ENCODE measurements at regions not wholly inside any gene's neighbourhood (a gene's known extent, or its start where the extent isn't known, plus 50 kb on each side); places are given as distances from the start of the nearest gene placed in this dataset.
A peak's percentile ranks its signal among the peaks of the same experiment; 100 is the strongest.

GRCh38 chr11:24043842-24044241 is 453.0 kb upstream of the LUZP2 start:
- Histone ChIP-seq H3K79me2 (ENCODE audit: low read length) (no peaks in the 10 kb centered on the region), H3K4me3 (ENCODE audit: low read length) (no peak overlapping the region), H3K27me3 (ENCODE audit: low read depth, low read length) (no peaks in the 10 kb centered on the region), H3K4me1 (ENCODE audit: low read length) (peaks cover 8% of the 10 kb centered on the region; the same call in 1 of the 2 replicates), H3K9ac (ENCODE audit: low read length) (no peak overlapping the region), H3K4me2 (ENCODE audit: low read length) (no peak overlapping the region), H2AFZ (ENCODE audit: low read depth, low read length) (0 out of 2 replicates have a peak overlapping the region, but pooled peaks have one; percentile 15), H3K27ac (ENCODE audit: low read length) (no peak overlapping the region), H3K9me3 (ENCODE audit: insufficient read depth, low read length) (peaks cover 3% of the 10 kb centered on the region; the same call in 1 of the 2 replicates), H4K20me1 (ENCODE audit: insufficient read depth, low read length) (no peaks in the 10 kb centered on the region), H3K36me3 (replicated peaks; ENCODE audit: low read depth, low read length) (no peaks in the 10 kb centered on the region)
- no peak for TF ChIP-seq EZH2phosphoT487 (IDR thresholded peaks at IDR 0.05; ENCODE audit: low read depth)
- no peak for TF ChIP-seq CTCF (IDR thresholded peaks at IDR 0.05; ENCODE audit: low read depth, low read length)

GRCh38 chr11:24046731-24047130 is 450.1 kb upstream of the LUZP2 start:
- no peaks in the 10 kb centered on the region for H4K20me1 ChIP-seq (ENCODE audit: insufficient read depth, low read length)
- no peak overlapping the region for H3K27ac ChIP-seq (ENCODE audit: low read length)
- no peaks in the 10 kb centered on the region for H3K4me1 ChIP-seq (ENCODE audit: low read length)
- no peak overlapping the region for H2AFZ ChIP-seq (ENCODE audit: low read depth, low read length)
- H3K9me3 ChIP-seq (ENCODE audit: insufficient read depth, low read length), result peaks cover 3% of the 10 kb centered on the region; the same call in 1 of the 2 replicates
- H3K4me3 ChIP-seq (ENCODE audit: low read length), result no peak overlapping the region
- H3K4me2 ChIP-seq (ENCODE audit: low read length), result no peak overlapping the region
- no peaks in the 10 kb centered on the region for H3K79me2 ChIP-seq (ENCODE audit: low read length)
- TF ChIP-seq EZH2phosphoT487 (IDR thresholded peaks at IDR 0.05; ENCODE audit: low read depth), result no peak
- H3K27me3 ChIP-seq (ENCODE audit: low read depth, low read length), result no peaks in the 10 kb centered on the region
- no peaks in the 10 kb centered on the region for H3K36me3 ChIP-seq (replicated peaks; ENCODE audit: low read depth, low read length)
- H3K9ac ChIP-seq (ENCODE audit: low read length), result no peak overlapping the region

- no peak overlapping the region for H3K9ac ChIP-seq (ENCODE audit: low read length)
- no peaks in the 10 kb centered on the region for H3K36me3 ChIP-seq (replicated peaks; ENCODE audit: low read depth, low read length)
- H2AFZ ChIP-seq (ENCODE audit: low read depth, low read length), result no peak overlapping the region
- no peaks in the 10 kb centered on the region for H3K4me1 ChIP-seq (ENCODE audit: low read length)
- no peaks in the 10 kb centered on the region for H4K20me1 ChIP-seq (ENCODE audit: insufficient read depth, low read length)
- H3K79me2 ChIP-seq (ENCODE audit: low read length), result no peaks in the 10 kb centered on the region
- H3K4me3 ChIP-seq (ENCODE audit: low read length), result no peak overlapping the region
- no peaks in the 10 kb centered on the region for H3K9me3 ChIP-seq (ENCODE audit: insufficient read depth, low read length)
- no peak overlapping the region for H3K4me2 ChIP-seq (ENCODE audit: low read length)
- no peak overlapping the region for H3K27ac ChIP-seq (ENCODE audit: low read length)
- TF ChIP-seq EZH2phosphoT487 (IDR thresholded peaks at IDR 0.05; ENCODE audit: low read depth) (no peak), CTCF (IDR thresholded peaks at IDR 0.05; ENCODE audit: low read depth, low read length) (no peak)
- H3K27me3 ChIP-seq (ENCODE audit: low read depth, low read length), result no peaks in the 10 kb centered on the region
Measured at GRCh38 chr11:24056051-24056450, 440.8 kb upstream of the LUZP2 start.

GRCh38 chr11:24060125-24060524 is 436.7 kb upstream of the LUZP2 start:
- Histone ChIP-seq H3K27me3 (ENCODE audit: low read depth, low read length) (no peaks in the 10 kb centered on the region), H3K4me1 (ENCODE audit: low read length) (no peaks in the 10 kb centered on the region), H3K79me2 (ENCODE audit: low read length) (no peaks in the 10 kb centered on the region), H3K9me3 (ENCODE audit: insufficient read depth, low read length) (no peaks in the 10 kb centered on the region), H3K4me3 (ENCODE audit: low read length) (no peak overlapping the region), H3K9ac (ENCODE audit: low read length) (no peak overlapping the region), H2AFZ (ENCODE audit: low read depth, low read length) (no peak overlapping the region), H3K4me2 (ENCODE audit: low read length) (no peak overlapping the region), H4K20me1 (ENCODE audit: insufficient read depth, low read length) (no peaks in the 10 kb centered on the region), H3K27ac (ENCODE audit: low read length) (no peak overlapping the region), H3K36me3 (replicated peaks; ENCODE audit: low read depth, low read length) (no peaks in the 10 kb centered on the region)
- TF ChIP-seq CTCF (IDR thresholded peaks at IDR 0.05; ENCODE audit: low read depth, low read length) (no peak), EZH2phosphoT487 (IDR thresholded peaks at IDR 0.05; ENCODE audit: low read depth) (no peak)
